HFFc6 (cell line): ENCODE measurements at regions not wholly inside any gene's neighbourhood (a gene's known extent, or its start where the extent isn't known, plus 50 kb on each side); places are given as distances from the start of the nearest gene placed in this dataset.

Source experiments
- DNase-seq: peaks from one replicate; pipeline ENCODE4 v3.0.0-alpha.2; 2018
- H3K27ac Mint-ChIP-seq: 2 replicates; pipeline ENCODE4 v1.8.0; 2020; ENCODE audit warnings: mild to moderate bottlenecking, mixed read lengths
- H3K27me3 Mint-ChIP-seq: 2 replicates; pipeline ENCODE4 v1.8.0; 2021; ENCODE audit warnings: mild to moderate bottlenecking, moderate library complexity, mixed read lengths; ENCODE audit not compliant: insufficient read depth
- H3K36me3 Mint-ChIP-seq: 2 replicates; pipeline ENCODE4 v1.8.0; 2021; ENCODE audit warnings: low read depth, mixed read lengths
- H3K4me1 Mint-ChIP-seq: 2 replicates; pipeline ENCODE4 v1.8.0; 2020; ENCODE audit warnings: low read depth, mixed read lengths
- H3K4me3 Mint-ChIP-seq: 2 replicates; pipeline ENCODE4 v1.8.0; 2020; ENCODE audit warnings: mild to moderate bottlenecking, moderate library complexity, mixed read lengths
- H3K9me3 Mint-ChIP-seq: 2 replicates; pipeline ENCODE4 v1.8.0; 2020; ENCODE audit warnings: mild to moderate bottlenecking, mixed read lengths
- TF ChIP-seq, protein P1 (sequence below): fragments of 200-600 bp; sonication (generic); IDR thresholded peaks from 2 replicates; pipeline ENCODE4 v1.5.0; 2021; ENCODE audit warnings: antibody characterized with exemption, mild to moderate bottlenecking

DNA sequence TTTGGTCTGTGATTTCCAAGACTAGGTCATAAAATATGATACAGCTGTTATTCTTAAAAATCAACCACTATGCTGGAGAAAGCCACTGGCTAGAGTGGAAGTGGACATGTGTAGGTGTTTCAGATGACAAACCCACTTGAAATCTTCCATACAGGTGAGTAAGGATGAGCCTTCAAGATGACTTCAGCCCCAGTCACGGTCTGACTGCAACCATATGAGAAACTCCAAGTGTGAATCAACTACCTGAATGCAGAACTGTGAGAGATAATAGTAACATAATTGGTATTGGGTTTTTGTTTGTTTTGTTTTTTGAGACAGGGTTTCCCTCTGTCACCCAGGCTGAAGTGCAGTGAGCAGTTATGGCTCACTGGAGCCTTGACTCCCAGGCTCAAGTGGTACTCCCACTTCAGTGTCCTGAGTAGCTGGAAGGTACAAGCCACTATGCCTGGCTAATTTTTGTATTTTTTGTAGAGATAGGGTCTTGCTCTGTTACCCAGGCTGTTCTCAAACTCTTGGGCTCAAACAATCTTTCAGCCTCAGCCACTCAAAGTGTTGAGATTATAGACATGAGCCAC lies 273.3 kb upstream of the LRIG3 start:
- H3K9me3 Mint-ChIP-seq, result no peaks in the 10 kb centered on the region
- TF ChIP-seq, protein P1, sequence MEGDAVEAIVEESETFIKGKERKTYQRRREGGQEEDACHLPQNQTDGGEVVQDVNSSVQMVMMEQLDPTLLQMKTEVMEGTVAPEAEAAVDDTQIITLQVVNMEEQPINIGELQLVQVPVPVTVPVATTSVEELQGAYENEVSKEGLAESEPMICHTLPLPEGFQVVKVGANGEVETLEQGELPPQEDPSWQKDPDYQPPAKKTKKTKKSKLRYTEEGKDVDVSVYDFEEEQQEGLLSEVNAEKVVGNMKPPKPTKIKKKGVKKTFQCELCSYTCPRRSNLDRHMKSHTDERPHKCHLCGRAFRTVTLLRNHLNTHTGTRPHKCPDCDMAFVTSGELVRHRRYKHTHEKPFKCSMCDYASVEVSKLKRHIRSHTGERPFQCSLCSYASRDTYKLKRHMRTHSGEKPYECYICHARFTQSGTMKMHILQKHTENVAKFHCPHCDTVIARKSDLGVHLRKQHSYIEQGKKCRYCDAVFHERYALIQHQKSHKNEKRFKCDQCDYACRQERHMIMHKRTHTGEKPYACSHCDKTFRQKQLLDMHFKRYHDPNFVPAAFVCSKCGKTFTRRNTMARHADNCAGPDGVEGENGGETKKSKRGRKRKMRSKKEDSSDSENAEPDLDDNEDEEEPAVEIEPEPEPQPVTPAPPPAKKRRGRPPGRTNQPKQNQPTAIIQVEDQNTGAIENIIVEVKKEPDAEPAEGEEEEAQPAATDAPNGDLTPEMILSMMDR, result no peak
- H3K27ac Mint-ChIP-seq, result no peak overlapping the region
- no peak for DNase-seq
- no peaks in the 10 kb centered on the region; the same call in 1 of the 2 replicates for H3K27me3 Mint-ChIP-seq
- H3K4me3 Mint-ChIP-seq, result no peak overlapping the region
- H3K36me3 Mint-ChIP-seq, result no peaks in the 10 kb centered on the region
- H3K4me1 Mint-ChIP-seq, result no peaks in the 10 kb centered on the region

DNA sequence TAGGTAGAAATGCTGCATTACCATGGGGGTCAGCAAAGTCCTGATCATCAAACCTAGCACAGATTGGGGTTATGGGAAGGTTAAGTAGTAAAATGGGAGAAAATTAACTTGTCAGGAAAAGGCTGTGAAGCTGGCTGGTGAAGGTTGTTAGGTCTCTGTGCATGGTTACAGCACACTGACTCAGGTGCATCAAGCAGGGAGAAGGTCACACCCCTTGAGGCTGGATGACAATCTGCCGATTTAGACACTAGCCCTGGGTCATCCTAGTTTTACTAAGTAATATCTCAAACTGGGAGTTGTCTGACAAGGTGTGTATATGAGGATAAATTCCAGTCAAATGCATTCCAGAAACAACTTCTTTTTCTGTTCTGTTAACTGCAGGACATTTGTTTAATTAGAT lies 271.1 kb upstream of the LRIG3 start:
- no peak overlapping the region for H3K27ac Mint-ChIP-seq
- H3K36me3 Mint-ChIP-seq, result no peaks in the 10 kb centered on the region
- H3K9me3 Mint-ChIP-seq, result no peaks in the 10 kb centered on the region
- H3K27me3 Mint-ChIP-seq, result no peaks in the 10 kb centered on the region; the same call in 1 of the 2 replicates
- H3K4me3 Mint-ChIP-seq, result no peak overlapping the region
- no peaks in the 10 kb centered on the region for H3K4me1 Mint-ChIP-seq
- DNase-seq, result no peak
- TF ChIP-seq, protein P1, result no peak

- Mint-ChIP-seq H3K4me3 (no peak overlapping the region), H3K27ac (no peak overlapping the region), H3K4me1 (no peaks in the 10 kb centered on the region; the same call in 1 of the 2 replicates), H3K36me3 (no peaks in the 10 kb centered on the region), H3K9me3 (no peaks in the 10 kb centered on the region), H3K27me3 (peaks cover 4% of the 10 kb centered on the region; the same call in 1 of the 2 replicates)
- DNase-seq, result no peak
- TF ChIP-seq, protein P1, result no peak
Measured at GRCh38 chr12:59186451-59186850, 266.1 kb upstream of the LRIG3 start.

GRCh38 chr12:59185295-59185694 lies 265.0 kb upstream of the LRIG3 start:
- Mint-ChIP-seq H3K27me3 (peaks cover 4% of the 10 kb centered on the region; the same call in 1 of the 2 replicates), H3K36me3 (no peaks in the 10 kb centered on the region), H3K4me1 (no peaks in the 10 kb centered on the region; the same call in 1 of the 2 replicates), H3K27ac (no peak overlapping the region), H3K9me3 (no peaks in the 10 kb centered on the region), H3K4me3 (no peak overlapping the region)
- DNase-seq, result no peak
- TF ChIP-seq, protein P1, result no peak

DNA sequence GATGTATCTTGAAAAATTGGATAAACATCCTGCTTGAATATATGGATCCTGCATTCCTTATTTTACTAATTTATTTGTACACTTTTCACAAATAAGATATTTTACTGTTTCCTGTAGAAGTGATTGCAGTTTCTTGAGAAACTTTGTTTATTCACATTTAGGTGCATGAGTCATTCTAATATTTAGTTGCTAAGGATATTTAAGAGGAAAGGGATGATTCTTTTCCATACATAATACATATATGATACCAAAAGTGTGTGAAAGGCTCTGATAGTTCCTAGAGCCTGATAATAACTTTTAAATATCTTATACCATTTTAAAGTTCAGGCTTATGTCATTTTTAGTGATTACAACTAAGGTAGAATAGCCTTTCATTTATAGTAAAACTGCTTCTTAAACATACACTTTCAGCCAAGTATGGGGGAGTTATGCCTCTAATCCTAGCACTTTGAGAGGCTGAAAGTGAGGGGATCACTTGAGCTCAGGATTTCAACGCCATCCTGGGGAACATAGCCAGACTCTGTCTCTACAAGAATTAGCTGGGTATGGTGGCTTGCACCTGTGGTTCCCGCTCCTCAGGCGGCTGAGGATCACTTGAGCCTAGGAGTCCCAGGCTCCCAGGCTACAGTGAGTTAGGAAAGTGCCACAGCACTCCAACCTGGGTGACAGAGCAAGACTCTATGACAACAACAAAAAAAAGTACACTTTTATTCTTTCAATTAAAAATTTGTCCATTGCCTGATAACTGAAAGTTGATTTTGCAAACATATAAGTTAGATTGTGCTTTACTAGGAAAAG lies 262.6 kb upstream of the LRIG3 start:
- TF ChIP-seq, protein P1, result no peak
- H3K4me1 Mint-ChIP-seq, result peaks cover 5% of the 10 kb centered on the region; the same call in 1 of the 2 replicates
- H3K4me3 Mint-ChIP-seq, result no peak overlapping the region
- H3K27ac Mint-ChIP-seq, result no peak overlapping the region
- no peak for DNase-seq
- peaks cover 4% of the 10 kb centered on the region; the same call in 1 of the 2 replicates for H3K27me3 Mint-ChIP-seq
- no peaks in the 10 kb centered on the region for H3K9me3 Mint-ChIP-seq
- H3K36me3 Mint-ChIP-seq, result no peaks in the 10 kb centered on the region
